ENCODE measurements at regions not wholly inside any gene's neighbourhood (a gene's known extent, or its start where the extent isn't known, plus 50 kb on each side); places are given as distances from the start of the nearest gene placed in this dataset.
"Not testable (repeated sequence)": the region's sequence is repeated elsewhere in the genome, so short reads cannot be mapped to it uniquely, and the experiment has no call there.

- DNase-seq = no peak
These were observed 1110.4 kb downstream of the BRD1 start for GRCh38 chr22:48717076-48717810.

GRCh38 chr22:48716154-48716553 is 1111.5 kb downstream of the BRD1 start:
- not testable (repeated sequence) for DNase-seq

- no peak for DNase-seq
These were observed 1112.2 kb downstream of the BRD1 start for GRCh38 chr22:48715511-48715910.

- DNase-seq = no peak
These were observed 1113.4 kb downstream of the BRD1 start for GRCh38 chr22:48714231-48714630.

GRCh38 chr22:48713272-48714205 is 1114.1 kb downstream of the BRD1 start:
- DNase-seq = no peak

- no peak for DNase-seq
These were observed 1115.0 kb downstream of the BRD1 start for GRCh38 chr22:48712558-48713271.

- DNase-seq = no peak
These were observed 1116.0 kb downstream of the BRD1 start for GRCh38 chr22:48711669-48712068.

- DNase-seq = no peak
These were observed 1116.6 kb downstream of the BRD1 start for GRCh38 chr22:48711031-48711431.

GRCh38 chr22:48710410-48710809 is 1117.3 kb downstream of the BRD1 start:
- no peak for DNase-seq

- no peak for DNase-seq
These were observed 1117.7 kb downstream of the BRD1 start for GRCh38 chr22:48709976-48710375.

GRCh38 chr22:48709453-48709852 is 1118.2 kb downstream of the BRD1 start:
- DNase-seq = no peak

- DNase-seq = no peak
These were observed 1119.0 kb downstream of the BRD1 start for GRCh38 chr22:48708558-48709245.

GRCh38 chr22:48707763-48708557 is 1119.7 kb downstream of the BRD1 start:
- DNase-seq = no peak

GRCh38 chr22:48706934-48707762 is 1120.5 kb downstream of the BRD1 start:
- DNase-seq = no peak

- DNase-seq = no peak
These were observed 1121.6 kb downstream of the BRD1 start for GRCh38 chr22:48705917-48706605.

- DNase-seq = no peak
These were observed 1122.3 kb downstream of the BRD1 start for GRCh38 chr22:48705159-48705916.

- no peak for DNase-seq
These were observed 1123.3 kb downstream of the BRD1 start for GRCh38 chr22:48704335-48704734.

- DNase-seq = no peak
These were observed 1124.3 kb downstream of the BRD1 start for GRCh38 chr22:48703265-48703941.
